ENCODE measurements at regions not wholly inside any gene's neighbourhood (a gene's known extent, or its start where the extent isn't known, plus 50 kb on each side); places are given as distances from the start of the nearest gene placed in this dataset.

- DNase-seq = no peak
- Histone ChIP-seq H3K27me3 (ENCODE audit: control insufficient read depth in 3 of 3, insufficient read depth in 3 of 3, low read length in 2 of 3) (no peaks in the 10 kb centered on the region), H3K9me3 (ENCODE audit: control insufficient read depth in 4 of 4, insufficient read depth in 3 of 4, low read length in 3 of 4) (peaks cover 0 to 3% (median 1%) of the 10 kb centered on the region in 4 donors), H3K36me3 (ENCODE audit: control insufficient read depth in 4 of 4, insufficient read depth in 4 of 4, low read length in 4 of 4) (no peaks in the 10 kb centered on the region), H3K4me3 (no peak overlapping the region), H3K9ac (ENCODE audit: insufficient read depth in 1 of 2, low read length in 2 of 2) (no peak overlapping the region), H3K27ac (ENCODE audit: low read depth in 1 of 2, low read length in 1 of 2) (no peak overlapping the region), H3K4me1 (ENCODE audit: control insufficient read depth in 5 of 5, insufficient read depth in 5 of 5, low read length in 5 of 5) (no peaks in the 10 kb centered on the region)
- WGBS, 2 donors = 91 to 100% methylated on average over 1 of the region's 1 CpG
- ATAC-seq (ENCODE audit: insufficient read depth, low FRiP score) = no peak
- TF ChIP-seq CTCF (IDR thresholded peaks at IDR 0.05; ENCODE audit: control extremely low read depth, extremely low read depth) = no peak
Measured at GRCh38 chr5:89582768-89583339, 699.9 kb upstream of the MEF2C start.

GRCh38 chr5:89580976-89581375 is 698.0 kb upstream of the MEF2C start:
- Histone ChIP-seq H3K36me3 (ENCODE audit: control insufficient read depth in 4 of 4, insufficient read depth in 4 of 4, low read length in 4 of 4) (no peaks in the 10 kb centered on the region), H3K27me3 (ENCODE audit: control insufficient read depth in 3 of 3, insufficient read depth in 3 of 3, low read length in 2 of 3) (no peaks in the 10 kb centered on the region), H3K4me1 (ENCODE audit: control insufficient read depth in 5 of 5, insufficient read depth in 5 of 5, low read length in 5 of 5) (no peaks in the 10 kb centered on the region), H3K9ac (ENCODE audit: insufficient read depth in 1 of 2, low read length in 2 of 2) (no peak overlapping the region), H3K9me3 (ENCODE audit: control insufficient read depth in 4 of 4, insufficient read depth in 3 of 4, low read length in 3 of 4) (peaks cover 0 to 2% (median 0%) of the 10 kb centered on the region in 4 donors), H3K4me3 (no peak overlapping the region), H3K27ac (ENCODE audit: low read depth in 1 of 2, low read length in 1 of 2) (no peak overlapping the region)
- 92% methylated on average over 2 of the region's 2 CpGs for WGBS, 2 donors
- no peak for ATAC-seq (ENCODE audit: insufficient read depth, low FRiP score)
- TF ChIP-seq CTCF (IDR thresholded peaks at IDR 0.05; ENCODE audit: control extremely low read depth, extremely low read depth) = no peak
- no peak for DNase-seq

GRCh38 chr5:89575319-89575718 is 692.3 kb upstream of the MEF2C start:
- ATAC-seq (ENCODE audit: insufficient read depth, low FRiP score) (no peak), DNase-seq (no peak)
- TF ChIP-seq CTCF (IDR thresholded peaks at IDR 0.05; ENCODE audit: control extremely low read depth, extremely low read depth) = no peak
- Histone ChIP-seq H3K4me3 (no peak overlapping the region), H3K4me1 (ENCODE audit: control insufficient read depth in 5 of 5, insufficient read depth in 5 of 5, low read length in 5 of 5) (peaks cover 0 to 3% (median 0%) of the 10 kb centered on the region in 5 donors), H3K36me3 (ENCODE audit: control insufficient read depth in 4 of 4, insufficient read depth in 4 of 4, low read length in 4 of 4) (no peaks in the 10 kb centered on the region), H3K9ac (ENCODE audit: insufficient read depth in 1 of 2, low read length in 2 of 2) (no peak overlapping the region), H3K9me3 (ENCODE audit: control insufficient read depth in 4 of 4, insufficient read depth in 3 of 4, low read length in 3 of 4) (no peaks in the 10 kb centered on the region), H3K27ac (ENCODE audit: low read depth in 1 of 2, low read length in 1 of 2) (no peak overlapping the region), H3K27me3 (ENCODE audit: control insufficient read depth in 3 of 3, insufficient read depth in 3 of 3, low read length in 2 of 3) (no peaks in the 10 kb centered on the region)

GRCh38 chr5:89573345-89573744 is 690.4 kb upstream of the MEF2C start:
- Histone ChIP-seq H3K4me3 (no peak overlapping the region), H3K9ac (ENCODE audit: insufficient read depth in 1 of 2, low read length in 2 of 2) (no peak overlapping the region), H3K36me3 (ENCODE audit: control insufficient read depth in 4 of 4, insufficient read depth in 4 of 4, low read length in 4 of 4) (no peaks in the 10 kb centered on the region), H3K9me3 (ENCODE audit: control insufficient read depth in 4 of 4, insufficient read depth in 3 of 4, low read length in 3 of 4) (no peaks in the 10 kb centered on the region), H3K27me3 (ENCODE audit: control insufficient read depth in 3 of 3, insufficient read depth in 3 of 3, low read length in 2 of 3) (no peaks in the 10 kb centered on the region), H3K4me1 (ENCODE audit: control insufficient read depth in 5 of 5, insufficient read depth in 5 of 5, low read length in 5 of 5) (peaks cover 0 to 3% (median 0%) of the 10 kb centered on the region in 5 donors), H3K27ac (ENCODE audit: low read depth in 1 of 2, low read length in 1 of 2) (no peak overlapping the region)
- no peak for TF ChIP-seq CTCF (IDR thresholded peaks at IDR 0.05; ENCODE audit: control extremely low read depth, extremely low read depth)
- ATAC-seq (ENCODE audit: insufficient read depth, low FRiP score) (no peak), DNase-seq (peak in 1 of 3 donors; percentile 11)
- 87 to 89% methylated on average over 4 of the region's 4 CpGs for WGBS, 2 donors

Data from lung (tissue), 11 donors.